H9 (cell line): ENCODE measurements at regions not wholly inside any gene's neighbourhood (a gene's known extent, or its start where the extent isn't known, plus 50 kb on each side); places are given as distances from the start of the nearest gene placed in this dataset.

Source experiments
- DNase-seq: peaks from one replicate; pipeline ENCODE4 v3.0.0-alpha.2; 2017
- H2AFZ ChIP-seq: one replicate; pipeline ENCODE4 v1.6.1; 2013; ENCODE audit warnings: mild to moderate bottlenecking, low read length, control low read depth, moderate library complexity
- H2AK5ac ChIP-seq: 2 replicates; pipeline ENCODE4 v1.6.1; 2013; ENCODE audit warnings: low read length, control low read depth, mixed read lengths; ENCODE audit not compliant: insufficient read length
- H2BK120ac ChIP-seq: one replicate; pipeline ENCODE4 v1.6.1; 2013; ENCODE audit warnings: low read depth, mild to moderate bottlenecking, low read length, control low read depth, inconsistent platforms; ENCODE audit not compliant: poor library complexity, severe bottlenecking
- H2BK12ac ChIP-seq: 2 replicates; pipeline ENCODE4 v1.6.1; 2013; ENCODE audit warnings: low read length, control low read depth, mixed read lengths, low read depth; ENCODE audit not compliant: insufficient read length
- H2BK15ac ChIP-seq: 2 replicates; pipeline ENCODE4 v1.6.1; 2013; ENCODE audit warnings: low read depth, low read length, control low read depth
- H2BK20ac ChIP-seq: one replicate; pipeline ENCODE4 v1.6.1; 2013; ENCODE audit warnings: low read depth, mild to moderate bottlenecking, low read length, control low read depth, inconsistent platforms; ENCODE audit not compliant: poor library complexity, severe bottlenecking
- H2BK5ac ChIP-seq: 2 replicates; pipeline ENCODE4 v1.6.1; 2013; ENCODE audit warnings: low read length, control low read depth, mixed read lengths; ENCODE audit not compliant: insufficient read length
- H3K14ac ChIP-seq: 2 replicates; pipeline ENCODE4 v1.6.1; 2013; ENCODE audit warnings: low read length, control low read depth; ENCODE audit not compliant: insufficient read depth
- H3K18ac ChIP-seq: 2 replicates; pipeline ENCODE4 v1.6.1; 2013; ENCODE audit warnings: low read depth, mild to moderate bottlenecking, mixed read lengths, low read length, control low read depth; ENCODE audit not compliant: insufficient read length
- H3K23ac ChIP-seq: 2 replicates; pipeline ENCODE4 v1.6.1; 2013; ENCODE audit warnings: low read length, control low read depth, mixed read lengths, low read depth; ENCODE audit not compliant: insufficient read length
- H3K23me2 ChIP-seq: 2 replicates; pipeline ENCODE4 v1.6.1; 2013; ENCODE audit warnings: low read depth, mild to moderate bottlenecking, mixed read lengths, low read length, control low read depth; ENCODE audit not compliant: insufficient read length, poor library complexity, severe bottlenecking
- H3K27ac ChIP-seq: 2 replicates; pipeline ENCODE4 v1.5.1; 2013; ENCODE audit warnings: low read length, control low read depth, mixed read lengths, low read depth; ENCODE audit not compliant: insufficient read length
- H3K27me3 ChIP-seq: 2 replicates; pipeline ENCODE4 v1.6.1; 2013; ENCODE audit warnings: low read length, control low read depth, inconsistent platforms; ENCODE audit not compliant: insufficient read depth
- H3K4ac ChIP-seq: 2 replicates; pipeline ENCODE4 v1.6.1; 2013; ENCODE audit warnings: low read depth, mild to moderate bottlenecking, control low read depth, inconsistent platforms, low read length, moderate library complexity
- H3K4me1 ChIP-seq: 2 replicates; pipeline ENCODE4 v1.6.1; 2013; ENCODE audit warnings: low read length, control low read depth, inconsistent platforms; ENCODE audit not compliant: insufficient read depth
- H3K4me2 ChIP-seq: 2 replicates; pipeline ENCODE4 v1.6.1; 2013; ENCODE audit warnings: low read length, control low read depth, mixed read lengths; ENCODE audit not compliant: insufficient read length, insufficient read depth
- H3K56ac ChIP-seq: 2 replicates; pipeline ENCODE4 v1.6.1; 2013; ENCODE audit warnings: low read depth, mild to moderate bottlenecking, mixed read lengths, low read length, control low read depth; ENCODE audit not compliant: insufficient read length
- H3K79me1 ChIP-seq: 2 replicates; pipeline ENCODE4 v1.6.1; 2013; ENCODE audit warnings: low read depth, mild to moderate bottlenecking, moderate library complexity, low read length, control low read depth, inconsistent platforms; ENCODE audit not compliant: insufficient read depth, poor library complexity, severe bottlenecking
- H3K79me2 ChIP-seq: 2 replicates; pipeline ENCODE4 v1.6.1; 2013; ENCODE audit warnings: low read length, control low read depth, inconsistent platforms; ENCODE audit not compliant: insufficient read depth
- H3K9ac ChIP-seq: 2 replicates; pipeline ENCODE4 v1.6.1; 2013; ENCODE audit warnings: low read length, control low read depth, mixed read lengths; ENCODE audit not compliant: insufficient read length; ENCODE audit errors: extremely low read depth
- H3K9me3 ChIP-seq: one replicate; pipeline ENCODE4 v1.6.1; 2013; ENCODE audit warnings: low read depth, low read length, inconsistent platforms; ENCODE audit not compliant: control insufficient read depth
- H3T11ph ChIP-seq: one replicate; pipeline ENCODE4 v1.6.1; 2013; ENCODE audit warnings: mild to moderate bottlenecking, low read length, control low read depth, inconsistent platforms
- H4K20me1 ChIP-seq: one replicate; pipeline ENCODE4 v1.6.1; 2013; ENCODE audit not compliant: control insufficient read depth, insufficient read length, insufficient read depth
- H4K5ac ChIP-seq: 2 replicates; pipeline ENCODE4 v1.6.1; 2013; ENCODE audit warnings: low read depth, mild to moderate bottlenecking, mixed read lengths, low read length, control low read depth; ENCODE audit not compliant: insufficient read length
- H4K8ac ChIP-seq: replicated peaks from 2 replicates; pipeline ENCODE4 v1.6.1; 2013; ENCODE audit warnings: low read length, control low read depth, mixed read lengths, low read depth; ENCODE audit not compliant: insufficient read length
- H4K91ac ChIP-seq: 2 replicates; pipeline ENCODE4 v1.6.1; 2013; ENCODE audit warnings: low read depth, mild to moderate bottlenecking, moderate library complexity, mixed read lengths, low read length, control low read depth; ENCODE audit not compliant: insufficient read length
- H3K27ac Mint-ChIP-seq, 3 experiments: 2 replicates in 2 of 3; 3 replicates in 1 of 3; pipeline ENCODE4 v1.8.0; 2020 to 2021; ENCODE audit warnings: mixed read lengths in 3 of 3, mild to moderate bottlenecking in 1 of 3, moderate library complexity in 1 of 3
- H3K27me3 Mint-ChIP-seq: 2 replicates; pipeline ENCODE4 v1.8.0; 2021; ENCODE audit warnings: low read depth, mild to moderate bottlenecking, moderate library complexity, mixed read lengths
- H3K36me3 Mint-ChIP-seq, 3 experiments: 2 replicates in 2 of 3; 3 replicates in 1 of 3; pipeline ENCODE4 v1.8.0; 2020 to 2021; ENCODE audit warnings: low read depth in 3 of 3, mixed read lengths in 3 of 3; ENCODE audit not compliant: insufficient read depth in 1 of 3
- H3K4me1 Mint-ChIP-seq, 2 experiments: 2 replicates each; pipeline ENCODE4 v1.8.0; 2020; ENCODE audit warnings: mixed read lengths in 2 of 2
- H3K4me3 Mint-ChIP-seq, 2 experiments: 2 replicates in 1 of 2; 3 replicates in 1 of 2; pipeline ENCODE4 v1.8.0; 2020 to 2021; ENCODE audit warnings: mild to moderate bottlenecking in 2 of 2, mixed read lengths in 2 of 2, moderate library complexity in 1 of 2
- H3K9me3 Mint-ChIP-seq, 2 experiments: 2 replicates in 1 of 2; 3 replicates in 1 of 2; pipeline ENCODE4 v1.8.0; 2020; ENCODE audit warnings: mild to moderate bottlenecking in 2 of 2, mixed read lengths in 2 of 2, moderate library complexity in 1 of 2
- WGBS: extraction: QIAGEN DNeasy Blood & Tissue Kit; methylation state at CpG from one replicate; pipeline ENCODE4 v1.1.7; 2013; ENCODE audit warnings: missing lambda C conversion rate, low lambda C conversion rate, mixed read lengths; ENCODE audit not compliant: insufficient read length; ENCODE audit errors: extremely low coverage; 5-methylcytosine and 5-hydroxymethylcytosine counted together
- TF ChIP-seq, protein P1 (sequence below): fragments of 200-600 bp; sonication (generic); conservative IDR thresholded peaks from 3 replicates; pipeline ENCODE4 v1.8.0; 2021; ENCODE audit warnings: antibody characterized with exemption, mild to moderate bottlenecking

DNA sequence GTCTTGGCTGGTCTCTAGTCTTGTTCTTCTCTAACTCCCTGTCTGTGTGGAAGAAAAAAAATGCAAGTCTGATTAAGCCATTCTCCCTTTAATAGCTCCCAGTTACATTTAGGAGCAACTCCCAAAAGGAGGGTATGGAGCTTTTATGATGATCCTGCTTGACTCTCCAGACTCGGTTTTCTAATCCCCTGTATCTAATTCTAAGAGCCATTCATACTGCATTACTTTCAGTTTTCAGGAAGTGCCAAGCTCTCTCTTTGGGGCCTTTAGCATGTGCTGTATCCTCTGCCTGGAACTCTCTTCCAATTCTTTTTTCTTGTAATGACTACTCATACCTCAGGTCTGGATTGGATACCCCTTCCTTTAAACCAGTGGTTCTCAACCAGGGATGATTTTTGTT lies 219.7 kb upstream of the SPRED2 start:
- no peak overlapping the region for H4K8ac ChIP-seq
- H2BK15ac ChIP-seq: no peak overlapping the region
- Mint-ChIP-seq H3K4me3 (no peak overlapping the region), H3K4me1 (peaks cover 0 to 4% of the 10 kb centered on the region in 2 experiments; a peak in 1 of 4 replicates), H3K9me3 (no peaks in the 10 kb centered on the region), H3K36me3 (no peaks in the 10 kb centered on the region), H3K27ac (no peak overlapping the region), H3K27me3 (0 out of 2 replicates have a peak, but pooled peaks cover 4% of the 10 kb centered on the region)
- H4K91ac ChIP-seq: no peak overlapping the region
- H2BK5ac ChIP-seq: no peak overlapping the region
- no peak overlapping the region for H3T11ph ChIP-seq
- no peaks in the 10 kb centered on the region for H3K9me3 ChIP-seq
- H3K23ac ChIP-seq: no peak overlapping the region
- no peak overlapping the region for H3K27ac ChIP-seq
- no peaks in the 10 kb centered on the region for H3K4me1 ChIP-seq
- no peak overlapping the region for H2BK20ac ChIP-seq
- H3K18ac ChIP-seq: no peak overlapping the region
- no peak overlapping the region for H2AK5ac ChIP-seq
- H3K23me2 ChIP-seq: no peaks in the 10 kb centered on the region
- no peak for DNase-seq
- TF ChIP-seq, protein P1, sequence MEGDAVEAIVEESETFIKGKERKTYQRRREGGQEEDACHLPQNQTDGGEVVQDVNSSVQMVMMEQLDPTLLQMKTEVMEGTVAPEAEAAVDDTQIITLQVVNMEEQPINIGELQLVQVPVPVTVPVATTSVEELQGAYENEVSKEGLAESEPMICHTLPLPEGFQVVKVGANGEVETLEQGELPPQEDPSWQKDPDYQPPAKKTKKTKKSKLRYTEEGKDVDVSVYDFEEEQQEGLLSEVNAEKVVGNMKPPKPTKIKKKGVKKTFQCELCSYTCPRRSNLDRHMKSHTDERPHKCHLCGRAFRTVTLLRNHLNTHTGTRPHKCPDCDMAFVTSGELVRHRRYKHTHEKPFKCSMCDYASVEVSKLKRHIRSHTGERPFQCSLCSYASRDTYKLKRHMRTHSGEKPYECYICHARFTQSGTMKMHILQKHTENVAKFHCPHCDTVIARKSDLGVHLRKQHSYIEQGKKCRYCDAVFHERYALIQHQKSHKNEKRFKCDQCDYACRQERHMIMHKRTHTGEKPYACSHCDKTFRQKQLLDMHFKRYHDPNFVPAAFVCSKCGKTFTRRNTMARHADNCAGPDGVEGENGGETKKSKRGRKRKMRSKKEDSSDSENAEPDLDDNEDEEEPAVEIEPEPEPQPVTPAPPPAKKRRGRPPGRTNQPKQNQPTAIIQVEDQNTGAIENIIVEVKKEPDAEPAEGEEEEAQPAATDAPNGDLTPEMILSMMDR: no peak
- H4K20me1 ChIP-seq: no peaks in the 10 kb centered on the region
- no peak overlapping the region for H3K14ac ChIP-seq
- no peak overlapping the region for H2BK12ac ChIP-seq
- H2BK120ac ChIP-seq: no peak overlapping the region
- no peaks in the 10 kb centered on the region for H3K79me1 ChIP-seq
- H3K27me3 ChIP-seq: no peaks in the 10 kb centered on the region
- no peak overlapping the region for H2AFZ ChIP-seq
- H3K56ac ChIP-seq: no peak overlapping the region
- no peak overlapping the region for H3K4ac ChIP-seq
- H4K5ac ChIP-seq: no peak overlapping the region
- no peak overlapping the region for H3K9ac ChIP-seq
- no peak overlapping the region for H3K4me2 ChIP-seq
- WGBS: no CpG with 5 or more reads among the region's 1 CpG
- H3K79me2 ChIP-seq: no peaks in the 10 kb centered on the region
